ENCODE measurements at regions not wholly inside any gene's neighbourhood (a gene's known extent, or its start where the extent isn't known, plus 50 kb on each side); places are given as distances from the start of the nearest gene placed in this dataset.

GRCh38 chr3:154931484-154931883 is 148.6 kb upstream of the MME start:
- TF ChIP-seq EZH2 (IDR thresholded peaks at IDR 0.05; ENCODE audit: low read depth) (no peak), CTCF (conservative IDR thresholded peaks at IDR 0.05) (no peak)

Measured in PC-9 (cell line).